IMR-90 (cell line): ENCODE measurements at regions not wholly inside any gene's neighbourhood (a gene's known extent, or its start where the extent isn't known, plus 50 kb on each side); places are given as distances from the start of the nearest gene placed in this dataset.

Experiments used
- ATAC-seq: fragments of 200-7000 bp; cut with Tn5 transposase; 2 replicates; pipeline ENCODE4 v1.9.1; 2020; ENCODE audit warnings: low read depth, mild to moderate bottlenecking, moderate library complexity
- BruUV-seq: library from RNA; stranded (reverse); fragments of 400-500 nt; replicated peaks from 2 replicates; lab custom pipeline; 2021; lab: Mats Ljungman, UMichigan
- CTCF ChIA-PET: fragments of 300-600 bp; formaldehyde crosslinking; extraction: SDS; loops from one replicate; lab custom pipeline; 2021; ENCODE audit warnings: antibody characterized with exemption; lab: Yijun Ruan, JAX
- POLR2A ChIA-PET: fragments of 300-600 bp; sonication (Branson Sonifier 250); formaldehyde crosslinking; loops from one replicate; lab custom pipeline; 2022; ENCODE audit warnings: antibody characterized with exemption; ENCODE audit not compliant: unreplicated experiment; lab: Charles Lee
- DNase-seq: peaks from one replicate; pipeline ENCODE4 v3.0.0; 2013
- H2AFZ ChIP-seq: replicated peaks from 2 replicates; pipeline ENCODE3; 2013; ENCODE audit warnings: low read length, mild to moderate bottlenecking; ENCODE audit not compliant: poor library complexity
- H2AK5ac ChIP-seq: 2 replicates; pipeline ENCODE4 v1.6.1; 2013; ENCODE audit warnings: low read depth, low read length, inconsistent platforms
- H2AK9ac ChIP-seq: replicated peaks from 2 replicates; pipeline ENCODE3; 2013; ENCODE audit warnings: mild to moderate bottlenecking, low read depth, low read length, moderate library complexity; ENCODE audit not compliant: poor library complexity
- H2BK120ac ChIP-seq: 2 replicates; pipeline ENCODE4 v1.6.1; 2013; ENCODE audit warnings: low read depth, low read length, inconsistent platforms
- H2BK15ac ChIP-seq: 3 replicates; pipeline ENCODE4 v1.6.1; 2013; ENCODE audit warnings: low read depth, low read length, inconsistent platforms
- H2BK20ac ChIP-seq: 2 replicates; pipeline ENCODE4 v1.6.1; 2013; ENCODE audit warnings: low read depth, mild to moderate bottlenecking, inconsistent platforms, low read length, moderate library complexity
- H2BK5ac ChIP-seq: 2 replicates; pipeline ENCODE4 v1.6.1; 2013; ENCODE audit warnings: mild to moderate bottlenecking, low read depth, low read length, inconsistent platforms; ENCODE audit not compliant: poor library complexity, severe bottlenecking
- H3K14ac ChIP-seq: replicated peaks from 2 replicates; pipeline ENCODE4 v1.6.1; 2013; ENCODE audit warnings: low read depth, low read length, inconsistent platforms
- H3K18ac ChIP-seq: 2 replicates; pipeline ENCODE4 v1.6.1; 2013; ENCODE audit warnings: low read depth, low read length, control low read depth
- H3K23ac ChIP-seq: 2 replicates; pipeline ENCODE4 v1.6.1; 2013; ENCODE audit warnings: low read depth, low read length, inconsistent platforms
- H3K27ac ChIP-seq: 2 replicates; pipeline ENCODE4 v1.5.1; 2013; ENCODE audit warnings: mild to moderate bottlenecking, control low read depth, low read length; ENCODE audit not compliant: insufficient read depth
- H3K27me3 ChIP-seq: 2 replicates; pipeline ENCODE4 v1.6.1; 2013; ENCODE audit warnings: low read length; ENCODE audit not compliant: control insufficient read depth, insufficient read depth
- H3K36me3 ChIP-seq: 2 replicates; pipeline ENCODE4 v1.6.1; 2013; ENCODE audit warnings: low read length, mixed read lengths; ENCODE audit not compliant: control insufficient read depth, insufficient read depth
- H3K4ac ChIP-seq: 2 replicates; pipeline ENCODE4 v1.6.1; 2013; ENCODE audit warnings: low read depth, low read length, inconsistent platforms
- H3K4me1 ChIP-seq: 2 replicates; pipeline ENCODE4 v1.6.1; 2013; ENCODE audit warnings: low read length, mixed read lengths; ENCODE audit not compliant: control insufficient read depth, insufficient read depth
- H3K4me2 ChIP-seq: 2 replicates; pipeline ENCODE4 v1.6.1; 2013; ENCODE audit warnings: low read depth, mild to moderate bottlenecking, control low read depth, low read length, moderate library complexity
- H3K4me3 ChIP-seq: 2 replicates; pipeline ENCODE4 v1.5.1; 2013; ENCODE audit warnings: low read depth, mild to moderate bottlenecking, control low read depth, low read length, moderate library complexity; ENCODE audit not compliant: insufficient read depth
- H3K56ac ChIP-seq: 2 replicates; pipeline ENCODE4 v1.6.1; 2013; ENCODE audit warnings: low read length, inconsistent platforms; ENCODE audit not compliant: insufficient read depth; ENCODE audit errors: extremely low read depth
- H3K79me1 ChIP-seq, 2 experiments: 2 replicates each; pipeline ENCODE4 v1.6.1; 2013; ENCODE audit warnings: low read length in 2 of 2, inconsistent platforms in 1 of 2, low read depth in 1 of 2
- H3K9ac ChIP-seq: 2 replicates; pipeline ENCODE4 v1.6.1; 2013; ENCODE audit warnings: low read depth, low read length, control low read depth
- H3K9me1 ChIP-seq: 2 replicates; pipeline ENCODE4 v1.6.1; 2013; ENCODE audit warnings: low read length, inconsistent platforms; ENCODE audit not compliant: insufficient read depth
- H3K9me3 ChIP-seq: 2 replicates; pipeline ENCODE4 v1.6.1; 2013; ENCODE audit warnings: low read length; ENCODE audit not compliant: control insufficient read depth, insufficient read depth
- H4K20me1 ChIP-seq: 2 replicates; pipeline ENCODE4 v1.6.1; 2013; ENCODE audit warnings: low read length, inconsistent platforms; ENCODE audit not compliant: insufficient read depth
- H4K5ac ChIP-seq: 2 replicates; pipeline ENCODE4 v1.6.1; 2013; ENCODE audit warnings: mild to moderate bottlenecking, low read depth, low read length, control low read depth
- H4K8ac ChIP-seq, 2 experiments: 2 replicates each; pipeline ENCODE4 v1.6.1; 2013; ENCODE audit warnings: low read depth in 2 of 2, low read length in 2 of 2, control low read depth in 1 of 2, inconsistent platforms in 1 of 2
- H4K91ac ChIP-seq: 2 replicates; pipeline ENCODE4 v1.6.1; 2013; ENCODE audit warnings: low read depth, low read length, inconsistent platforms; ENCODE audit not compliant: insufficient read depth
- BHLHE40 ChIP-seq: fragments of 150-350 bp; IDR thresholded peaks from 2 replicates; pipeline ENCODE4 v1.6.1; 2016; ENCODE audit warnings: mild to moderate bottlenecking, low read depth, low read length
- CEBPB ChIP-seq: IDR thresholded peaks from 2 replicates; pipeline ENCODE4 v1.6.1; 2012; ENCODE audit warnings: low read depth, low read length, improper control_type of control experiment
- CHD1 ChIP-seq: IDR thresholded peaks from 2 replicates; pipeline ENCODE4 v1.6.1; 2012; ENCODE audit warnings: low read depth, low read length, improper control_type of control experiment
- FOS ChIP-seq: fragments of 150-350 bp; IDR thresholded peaks from 2 replicates; pipeline ENCODE4 v1.6.1; 2016; ENCODE audit warnings: low read depth, low read length
- MAFK ChIP-seq: IDR thresholded peaks from 2 replicates; pipeline ENCODE4 v1.6.1; 2012; ENCODE audit warnings: low read depth, low read length, improper control_type of control experiment
- MAZ ChIP-seq: IDR thresholded peaks from 2 replicates; pipeline ENCODE4 v1.6.1; 2012; ENCODE audit warnings: low read depth, mild to moderate bottlenecking, low read length, improper control_type of control experiment, moderate library complexity, borderline replicate concordance
- MXI1 ChIP-seq: IDR thresholded peaks from 2 replicates; pipeline ENCODE4 v1.6.1; 2012; ENCODE audit warnings: low read depth, mild to moderate bottlenecking, low read length, moderate library complexity, borderline replicate concordance
- NFE2L2 ChIP-seq: fragments of 150-350 bp; IDR thresholded peaks from 2 replicates; pipeline ENCODE4 v1.6.1; 2016; ENCODE audit warnings: low read depth, mild to moderate bottlenecking, low read length
- POLR2A ChIP-seq: IDR thresholded peaks from 2 replicates; pipeline ENCODE4 v1.6.1; 2012; ENCODE audit warnings: mild to moderate bottlenecking, low read depth, low read length
- RAD21 ChIP-seq: IDR thresholded peaks from 2 replicates; pipeline ENCODE4 v1.6.1; 2012; ENCODE audit warnings: low read length, improper control_type of control experiment
- RCOR1 ChIP-seq: IDR thresholded peaks from 2 replicates; pipeline ENCODE4 v1.6.1; 2012; ENCODE audit warnings: mild to moderate bottlenecking, low read length, improper control_type of control experiment; ENCODE audit not compliant: insufficient replicate concordance
- RFX5 ChIP-seq: IDR thresholded peaks from 2 replicates; pipeline ENCODE4 v1.8.0; 2012; ENCODE audit warnings: low read depth, mild to moderate bottlenecking, low read length, moderate library complexity
- SMC3 ChIP-seq: fragments of 150-350 bp; IDR thresholded peaks from 2 replicates; pipeline ENCODE4 v1.6.1; 2016; ENCODE audit warnings: low read depth, mild to moderate bottlenecking, antibody characterized with exemption, low read length, moderate library complexity
- WGBS, 2 experiments: methylation state at CpG; one replicate each; pipeline versions ENCODE4 v1.1.5 to v1.1.7; 2013; ENCODE audit warnings: missing lambda C conversion rate in 2 of 2; ENCODE audit not compliant: insufficient read length in 1 of 2; ENCODE audit errors: extremely low coverage in 2 of 2; 5-methylcytosine and 5-hydroxymethylcytosine counted together
- dilution Hi-C: fragments of 300-500 bp; cut with HindIII; formaldehyde crosslinking; loops from one replicate; pipeline ENCODE4 v1.14.3; 2018; ENCODE audit warnings: low sequenced_read_pairs; ENCODE audit not compliant: unreplicated experiment
- in situ Hi-C: fragments of 300-500 bp; cut with MboI; formaldehyde crosslinking; loops from 3 replicates; pipeline ENCODE4 v1.14.3; 2019; ENCODE audit warnings: low sequenced_read_pairs, inconsistent platforms, mixed read lengths
- intact Hi-C: fragments of 100-400 bp; cut with micrococcal nuclease; formaldehyde crosslinking; loops from 2 replicates; pipeline ENCODE4 v1.10.0; 2022
- TF ChIP-seq, protein P1 (sequence below): fragments of 150-350 bp; IDR thresholded peaks from 2 replicates; pipeline ENCODE4 v1.6.1; 2017; ENCODE audit warnings: mild to moderate bottlenecking, antibody characterized with exemption, low read length, low read depth
- TF ChIP-seq, protein P2 (sequence below): fragments of 150-350 bp; IDR thresholded peaks from 2 replicates; pipeline ENCODE4 v1.6.1; 2016; ENCODE audit warnings: low read depth, mild to moderate bottlenecking, low read length, moderate library complexity, borderline replicate concordance
- TF ChIP-seq, protein P3 (sequence below): conservative IDR thresholded peaks from 2 replicates; pipeline ENCODE4 v1.5.1; 2012; ENCODE audit warnings: mild to moderate bottlenecking, low read depth, low read length, improper control_type of control experiment

DNA sequence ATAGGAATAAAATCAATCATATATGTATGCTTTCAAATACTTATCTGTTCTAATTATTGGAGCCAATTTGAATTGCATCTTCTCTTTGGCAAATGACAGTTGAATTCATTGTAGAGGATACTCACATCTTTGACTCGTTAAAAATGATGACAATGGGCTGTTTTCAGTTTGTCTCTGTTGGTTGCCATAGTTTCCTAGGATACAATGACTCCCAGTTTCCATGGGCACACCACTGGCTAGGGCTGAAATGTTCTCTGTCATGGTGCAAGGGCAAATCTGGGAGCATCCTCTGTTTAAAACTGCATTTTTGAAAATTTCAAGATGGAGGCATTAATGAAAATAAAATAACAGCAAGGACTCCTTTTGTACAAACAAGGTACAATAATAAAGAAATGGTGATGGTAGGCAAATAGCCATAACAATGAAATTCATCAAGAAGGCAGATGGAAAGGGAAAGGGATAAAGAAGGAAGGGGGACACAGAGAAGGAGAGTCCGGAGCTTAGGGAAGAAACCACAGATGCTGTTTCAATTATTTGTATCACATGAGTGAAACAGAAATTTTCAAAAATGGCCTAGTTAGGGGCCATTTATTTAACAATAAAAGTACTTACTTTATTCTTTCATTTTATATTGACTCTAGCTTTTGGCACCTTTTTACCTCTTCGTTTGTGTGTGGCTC lies 378.8 kb upstream of the SEMA6A start:
- intact Hi-C loops: no loop called here
- H4K5ac ChIP-seq: no peak overlapping the region
- no peak overlapping the region for H2BK20ac ChIP-seq
- H3K4ac ChIP-seq: no peak overlapping the region
- no peak overlapping the region for H4K91ac ChIP-seq
- H2AFZ ChIP-seq: no peak overlapping the region
- no peak overlapping the region for H3K4me3 ChIP-seq
- H3K9me1 ChIP-seq: no peaks in the 10 kb centered on the region
- no peak overlapping the region for H3K9ac ChIP-seq
- no TSS peak for BruUV-seq
- no peak overlapping the region for H3K27ac ChIP-seq
- H3K79me1 ChIP-seq: no peaks in the 10 kb centered on the region
- no peak overlapping the region for H3K56ac ChIP-seq
- H3K14ac ChIP-seq: no peak overlapping the region
- H3K4me1 ChIP-seq: no peaks in the 10 kb centered on the region
- H3K36me3 ChIP-seq: no peaks in the 10 kb centered on the region
- in situ Hi-C loops: no loop called here
- H2AK5ac ChIP-seq: no peak overlapping the region
- H4K20me1 ChIP-seq: no peaks in the 10 kb centered on the region
- no peak overlapping the region for H3K4me2 ChIP-seq
- no peak overlapping the region for H2BK5ac ChIP-seq
- ChIA-PET CTCF (interaction anchor here (0.6 kb wide), 2 partner anchors 12 to 1129 kb away, joined by 3 to 4 read pairs; no protein-coding TSS in a partner anchor), POLR2A (no interaction called here)
- TF ChIP-seq FOS: no peak
- no peak for TF ChIP-seq RFX5
- TF ChIP-seq RAD21: no peak
- no peak for TF ChIP-seq MAZ
- no peak for TF ChIP-seq NFE2L2
- no peak for TF ChIP-seq MAFK
- no peak for TF ChIP-seq SMC3
- no peak for TF ChIP-seq RCOR1
- TF ChIP-seq, protein P1, sequence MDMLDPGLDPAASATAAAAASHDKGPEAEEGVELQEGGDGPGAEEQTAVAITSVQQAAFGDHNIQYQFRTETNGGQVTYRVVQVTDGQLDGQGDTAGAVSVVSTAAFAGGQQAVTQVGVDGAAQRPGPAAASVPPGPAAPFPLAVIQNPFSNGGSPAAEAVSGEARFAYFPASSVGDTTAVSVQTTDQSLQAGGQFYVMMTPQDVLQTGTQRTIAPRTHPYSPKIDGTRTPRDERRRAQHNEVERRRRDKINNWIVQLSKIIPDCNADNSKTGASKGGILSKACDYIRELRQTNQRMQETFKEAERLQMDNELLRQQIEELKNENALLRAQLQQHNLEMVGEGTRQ: no peak
- TF ChIP-seq CEBPB: no peak
- no peak for TF ChIP-seq POLR2A
- TF ChIP-seq BHLHE40: no peak
- TF ChIP-seq, protein P2, sequence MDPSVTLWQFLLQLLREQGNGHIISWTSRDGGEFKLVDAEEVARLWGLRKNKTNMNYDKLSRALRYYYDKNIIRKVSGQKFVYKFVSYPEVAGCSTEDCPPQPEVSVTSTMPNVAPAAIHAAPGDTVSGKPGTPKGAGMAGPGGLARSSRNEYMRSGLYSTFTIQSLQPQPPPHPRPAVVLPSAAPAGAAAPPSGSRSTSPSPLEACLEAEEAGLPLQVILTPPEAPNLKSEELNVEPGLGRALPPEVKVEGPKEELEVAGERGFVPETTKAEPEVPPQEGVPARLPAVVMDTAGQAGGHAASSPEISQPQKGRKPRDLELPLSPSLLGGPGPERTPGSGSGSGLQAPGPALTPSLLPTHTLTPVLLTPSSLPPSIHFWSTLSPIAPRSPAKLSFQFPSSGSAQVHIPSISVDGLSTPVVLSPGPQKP: no peak
- no peak for TF ChIP-seq CHD1
- TF ChIP-seq, protein P3, sequence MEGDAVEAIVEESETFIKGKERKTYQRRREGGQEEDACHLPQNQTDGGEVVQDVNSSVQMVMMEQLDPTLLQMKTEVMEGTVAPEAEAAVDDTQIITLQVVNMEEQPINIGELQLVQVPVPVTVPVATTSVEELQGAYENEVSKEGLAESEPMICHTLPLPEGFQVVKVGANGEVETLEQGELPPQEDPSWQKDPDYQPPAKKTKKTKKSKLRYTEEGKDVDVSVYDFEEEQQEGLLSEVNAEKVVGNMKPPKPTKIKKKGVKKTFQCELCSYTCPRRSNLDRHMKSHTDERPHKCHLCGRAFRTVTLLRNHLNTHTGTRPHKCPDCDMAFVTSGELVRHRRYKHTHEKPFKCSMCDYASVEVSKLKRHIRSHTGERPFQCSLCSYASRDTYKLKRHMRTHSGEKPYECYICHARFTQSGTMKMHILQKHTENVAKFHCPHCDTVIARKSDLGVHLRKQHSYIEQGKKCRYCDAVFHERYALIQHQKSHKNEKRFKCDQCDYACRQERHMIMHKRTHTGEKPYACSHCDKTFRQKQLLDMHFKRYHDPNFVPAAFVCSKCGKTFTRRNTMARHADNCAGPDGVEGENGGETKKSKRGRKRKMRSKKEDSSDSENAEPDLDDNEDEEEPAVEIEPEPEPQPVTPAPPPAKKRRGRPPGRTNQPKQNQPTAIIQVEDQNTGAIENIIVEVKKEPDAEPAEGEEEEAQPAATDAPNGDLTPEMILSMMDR: no peak
- no peak for TF ChIP-seq MXI1
- peaks cover 2% of the 10 kb centered on the region; the same call in 1 of the 2 replicates for H3K9me3 ChIP-seq
- DNase-seq (no peak), ATAC-seq (no peak)
- no peak overlapping the region for H2BK15ac ChIP-seq
- no peak overlapping the region for H3K23ac ChIP-seq
- no peak overlapping the region for H2BK120ac ChIP-seq
- dilution Hi-C loops: no loop called here
- no peak overlapping the region for H3K18ac ChIP-seq
- no CpG with 5 or more reads among the region's 3 CpGs for WGBS, 2 experiments
- H3K27me3 ChIP-seq: no peaks in the 10 kb centered on the region
- H4K8ac ChIP-seq: no peak overlapping the region
- no peak overlapping the region for H2AK9ac ChIP-seq
